Activated CD4-positive, CD25-positive, alpha-beta regulatory T cell treated with anti-CD3 and anti-CD28 coated beads, Interleukin-2, amount 50 U/mL, for 16 hours (primary cell): ENCODE measurements at regions not wholly inside any gene's neighbourhood (a gene's known extent, or its start where the extent isn't known, plus 50 kb on each side); places are given as distances from the start of the nearest gene placed in this dataset.

Experiments used
- DNase-seq: peaks from one replicate; pipeline ENCODE4 v3.0.0-alpha.2; 2020; ENCODE audit warnings: low read depth, low spot score

GRCh38 chr15:31456354-31457060, 129.9 kb downstream of the KLF13 start:
- DNase-seq: no peak

GRCh38 chr15:31457161-31457560, 130.5 kb downstream of the KLF13 start:
- DNase-seq: no peak

- no peak for DNase-seq
These were observed 131.2 kb downstream of the KLF13 start for GRCh38 chr15:31457631-31458526.

GRCh38 chr15:31458596-31459399, 132.2 kb downstream of the KLF13 start:
- no peak for DNase-seq

GRCh38 chr15:31459400-31459748, 132.7 kb downstream of the KLF13 start:
- DNase-seq: no peak

- DNase-seq: no peak
These were observed 134.7 kb downstream of the KLF13 start for GRCh38 chr15:31461375-31461774.

- no peak for DNase-seq
These were observed 135.4 kb downstream of the KLF13 start for GRCh38 chr15:31461911-31462480.

- no peak for DNase-seq
These were observed 137.0 kb downstream of the KLF13 start for GRCh38 chr15:31463521-31464102.

GRCh38 chr15:31464216-31465082, 137.8 kb downstream of the KLF13 start:
- no peak for DNase-seq

- no peak for DNase-seq
These were observed 138.7 kb downstream of the KLF13 start for GRCh38 chr15:31465083-31465955.

GRCh38 chr15:31467361-31467760, 140.7 kb downstream of the KLF13 start:
- DNase-seq: no peak

- no peak for DNase-seq
These were observed 142.5 kb downstream of the KLF13 start for GRCh38 chr15:31468911-31469785.

- DNase-seq: no peak
These were observed 143.3 kb downstream of the KLF13 start for GRCh38 chr15:31469786-31470525.

GRCh38 chr15:31470756-31471155, 144.1 kb downstream of the KLF13 start:
- no peak for DNase-seq

- no peak for DNase-seq
These were observed 145.2 kb downstream of the KLF13 start for GRCh38 chr15:31471731-31472430.

GRCh38 chr15:31472636-31473384, 146.2 kb downstream of the KLF13 start:
- no peak for DNase-seq
